ENCODE measurements at regions not wholly inside any gene's neighbourhood (a gene's known extent, or its start where the extent isn't known, plus 50 kb on each side); places are given as distances from the start of the nearest gene placed in this dataset.

GRCh38 chr12:124437617-124438436 is 129.6 kb downstream of the NCOR2 start:
- TF ChIP-seq CTCF (IDR thresholded peaks at IDR 0.05; ENCODE audit: insufficient read depth, low read length) = no peak
- no peak for TF ChIP-seq SPI1 (IDR thresholded peaks at IDR 0.05; ENCODE audit: borderline replicate concordance, low read depth)

All from HL-60 (cell line).